Hypothalamus (tissue), 51 donors: ENCODE measurements at regions not wholly inside any gene's neighbourhood (a gene's known extent, or its start where the extent isn't known, plus 50 kb on each side); places are given as distances from the start of the nearest gene placed in this dataset.

Experiments used
- DNase-seq, 51 donors: peaks; one replicate each; lab custom pipeline; 2025; lab: John Stamatoyannopoulos, UW

- no peak for DNase-seq
Measured at GRCh38 chr4:3863841-3864741, 97.9 kb downstream of the ADRA2C start.

- no peak for DNase-seq
Measured at GRCh38 chr4:3864742-3865721, 98.8 kb downstream of the ADRA2C start.

- no peak for DNase-seq
Measured at GRCh38 chr4:3865986-3866812, 100.0 kb downstream of the ADRA2C start.

- no peak for DNase-seq
Measured at GRCh38 chr4:3866813-3867129, 100.6 kb downstream of the ADRA2C start.

- DNase-seq = no peak
Measured at GRCh38 chr4:3867403-3868100, 101.4 kb downstream of the ADRA2C start.

GRCh38 chr4:3868211-3869173, 102.3 kb downstream of the ADRA2C start:
- no peak for DNase-seq

- no peak for DNase-seq
Measured at GRCh38 chr4:3869174-3869572, 103.0 kb downstream of the ADRA2C start.

GRCh38 chr4:3869661-3870566, 103.7 kb downstream of the ADRA2C start:
- DNase-seq = no peak

- DNase-seq = no peak
Measured at GRCh38 chr4:3870567-3870962, 104.4 kb downstream of the ADRA2C start.

- peak in 3 of 51 donors; percentile 2 to 28 (median 11) for DNase-seq
Measured at GRCh38 chr4:3871181-3871852, 105.1 kb downstream of the ADRA2C start.

GRCh38 chr4:3871881-3872833, 106.0 kb downstream of the ADRA2C start:
- no peak for DNase-seq

GRCh38 chr4:3872834-3873313, 106.7 kb downstream of the ADRA2C start:
- DNase-seq = no peak

GRCh38 chr4:3873408-3874027, 107.3 kb downstream of the ADRA2C start:
- no peak for DNase-seq

- DNase-seq = no peak
Measured at GRCh38 chr4:3874028-3874415, 107.8 kb downstream of the ADRA2C start.

- no peak for DNase-seq
Measured at GRCh38 chr4:3874525-3875110, 108.4 kb downstream of the ADRA2C start.
